ENCODE measurements at regions not wholly inside any gene's neighbourhood (a gene's known extent, or its start where the extent isn't known, plus 50 kb on each side); places are given as distances from the start of the nearest gene placed in this dataset.

DNA sequence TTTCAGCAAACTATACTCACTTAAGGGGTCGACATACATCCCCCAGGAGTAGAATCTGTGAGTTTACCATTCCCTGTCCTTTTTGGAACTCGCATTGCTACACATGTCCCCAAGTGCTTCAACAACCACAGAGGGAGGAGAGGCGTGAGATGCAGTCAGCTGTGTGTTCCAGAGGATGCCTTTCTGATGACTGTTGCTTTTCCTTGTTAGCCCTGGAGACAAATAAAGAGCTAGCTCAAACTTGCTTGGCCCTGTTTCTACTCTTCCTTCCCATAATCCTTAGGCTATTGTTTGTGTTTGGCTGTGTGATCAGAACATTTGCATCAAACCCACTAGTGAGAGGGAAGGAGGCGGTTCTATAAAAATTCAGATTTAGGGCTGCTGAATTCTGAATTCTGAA lies 264.0 kb downstream of the ENGASE start:
- TF ChIP-seq POLR2A (IDR thresholded peaks at IDR 0.05), result no peak
- no peak for TF ChIP-seq EP300 (IDR thresholded peaks at IDR 0.05)
- TF ChIP-seq, protein P1, sequence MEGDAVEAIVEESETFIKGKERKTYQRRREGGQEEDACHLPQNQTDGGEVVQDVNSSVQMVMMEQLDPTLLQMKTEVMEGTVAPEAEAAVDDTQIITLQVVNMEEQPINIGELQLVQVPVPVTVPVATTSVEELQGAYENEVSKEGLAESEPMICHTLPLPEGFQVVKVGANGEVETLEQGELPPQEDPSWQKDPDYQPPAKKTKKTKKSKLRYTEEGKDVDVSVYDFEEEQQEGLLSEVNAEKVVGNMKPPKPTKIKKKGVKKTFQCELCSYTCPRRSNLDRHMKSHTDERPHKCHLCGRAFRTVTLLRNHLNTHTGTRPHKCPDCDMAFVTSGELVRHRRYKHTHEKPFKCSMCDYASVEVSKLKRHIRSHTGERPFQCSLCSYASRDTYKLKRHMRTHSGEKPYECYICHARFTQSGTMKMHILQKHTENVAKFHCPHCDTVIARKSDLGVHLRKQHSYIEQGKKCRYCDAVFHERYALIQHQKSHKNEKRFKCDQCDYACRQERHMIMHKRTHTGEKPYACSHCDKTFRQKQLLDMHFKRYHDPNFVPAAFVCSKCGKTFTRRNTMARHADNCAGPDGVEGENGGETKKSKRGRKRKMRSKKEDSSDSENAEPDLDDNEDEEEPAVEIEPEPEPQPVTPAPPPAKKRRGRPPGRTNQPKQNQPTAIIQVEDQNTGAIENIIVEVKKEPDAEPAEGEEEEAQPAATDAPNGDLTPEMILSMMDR (IDR thresholded peaks at IDR 0.05), result no peak
- 28 to 35% methylated on average over 4 of the region's 4 CpGs for WGBS, 2 donors

DNA sequence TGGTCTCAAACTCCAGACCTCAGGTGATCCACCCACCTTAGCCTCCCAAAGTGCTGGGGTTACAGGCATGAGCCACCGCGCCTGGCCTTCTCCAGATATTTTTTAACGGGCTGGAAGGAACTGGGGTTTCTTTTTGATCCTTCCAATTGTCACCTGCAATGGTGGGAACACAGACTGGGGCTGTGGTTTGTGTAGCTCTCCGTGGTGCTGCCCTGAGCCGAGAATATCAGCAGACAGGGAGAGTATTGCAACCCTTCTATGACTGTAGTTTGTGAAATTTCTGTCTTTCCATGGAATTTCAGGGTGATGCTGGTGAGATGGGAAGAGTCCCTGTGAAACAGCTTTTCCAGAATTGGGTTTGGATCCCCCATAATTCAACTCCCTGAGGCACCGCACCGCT lies 263.5 kb downstream of the ENGASE start:
- no peaks in the 10 kb centered on the region for H3K36me3 ChIP-seq
- H3K4me3 ChIP-seq, result no peak overlapping the region
- H3K4me1 ChIP-seq, result peaks cover 0 to 13% (median 0%) of the 10 kb centered on the region in 4 donors
- H3K9me3 ChIP-seq, result no peaks in the 10 kb centered on the region
- no peak for TF ChIP-seq POLR2A (IDR thresholded peaks at IDR 0.05)
- TF ChIP-seq, protein P1 (IDR thresholded peaks at IDR 0.05), result no peak
- no peak for TF ChIP-seq EP300 (IDR thresholded peaks at IDR 0.05)
- H3K27me3 ChIP-seq, result peaks cover 0 to 9% of the 10 kb centered on the region in 2 donors
- 39 to 49% methylated on average over 7 of the region's 7 CpGs for WGBS, 2 donors
- no peak overlapping the region for H3K27ac ChIP-seq
- no peak for DNase-seq (ENCODE audit: low spot score in 2 of 2)

More for the DNA sequence above, 264.0 kb downstream of the ENGASE start:
- H3K27ac ChIP-seq, result no peak overlapping the region
- no peak for DNase-seq (ENCODE audit: low spot score in 2 of 2)
- no peaks in the 10 kb centered on the region for H3K9me3 ChIP-seq
- H3K4me1 ChIP-seq, result peaks cover 0 to 13% (median 0%) of the 10 kb centered on the region in 4 donors
- no peaks in the 10 kb centered on the region for H3K36me3 ChIP-seq
- peaks cover 0 to 13% of the 10 kb centered on the region in 2 donors for H3K27me3 ChIP-seq
- H3K4me3 ChIP-seq, result no peak overlapping the region

DNA sequence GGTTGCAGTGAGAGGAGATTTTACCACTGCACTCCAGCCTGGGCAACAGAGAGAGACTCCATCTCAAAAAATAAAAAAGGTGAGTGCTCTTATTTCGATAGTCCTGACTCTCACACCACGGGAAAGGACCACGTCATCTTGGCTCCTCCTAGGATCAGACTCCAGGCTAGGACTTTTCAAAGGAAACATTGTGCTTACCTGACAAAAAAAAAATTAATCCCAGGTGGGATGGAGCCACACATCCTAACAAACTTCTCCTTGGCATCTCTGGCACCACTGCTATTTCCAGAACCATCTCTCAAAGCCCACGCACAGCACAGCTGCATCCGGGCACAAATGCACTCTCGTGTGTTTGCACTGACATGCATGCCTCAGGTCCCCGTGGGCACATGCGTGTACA lies 262.4 kb downstream of the ENGASE start:
- TF ChIP-seq, protein P1 (IDR thresholded peaks at IDR 0.05), result no peak
- TF ChIP-seq POLR2A (IDR thresholded peaks at IDR 0.05), result no peak
- no peak for TF ChIP-seq EP300 (IDR thresholded peaks at IDR 0.05)
- WGBS, 2 donors, result 61 to 69% methylated on average over 8 of the region's 8 CpGs
- DNase-seq (ENCODE audit: low spot score in 2 of 2), result no peak

DNA sequence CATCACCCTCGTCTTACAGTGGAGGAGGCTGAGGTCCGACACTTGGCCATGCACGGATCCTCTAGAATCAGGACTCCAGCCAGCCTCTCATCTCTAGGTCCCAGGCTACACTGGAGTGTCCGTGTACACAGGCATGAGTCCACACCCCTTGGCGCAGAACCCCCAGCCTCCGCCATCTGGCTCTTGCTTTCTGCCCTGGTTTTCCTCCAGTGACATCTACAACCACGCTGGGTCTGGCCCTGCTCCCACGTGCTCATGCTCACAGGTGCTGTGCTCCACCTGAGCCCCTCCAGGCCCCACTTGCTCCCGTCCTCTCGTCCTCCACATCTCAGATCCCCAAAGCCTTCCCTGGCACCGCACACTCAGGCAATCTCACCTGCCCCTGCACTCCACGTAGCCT lies 260.8 kb downstream of the ENGASE start:
- H3K9me3 ChIP-seq, result no peaks in the 10 kb centered on the region
- no peak overlapping the region for H3K4me3 ChIP-seq
- no peak overlapping the region for H3K27ac ChIP-seq
- WGBS, 2 donors, result 75 to 79% methylated on average over 12 of the region's 12 CpGs
- no peaks in the 10 kb centered on the region for H3K36me3 ChIP-seq
- peaks cover 0 to 6% (median 0%) of the 10 kb centered on the region in 4 donors for H3K4me1 ChIP-seq
- TF ChIP-seq POLR2A (IDR thresholded peaks at IDR 0.05), result no peak
- TF ChIP-seq, protein P1 (IDR thresholded peaks at IDR 0.05), result no peak
- TF ChIP-seq EP300 (IDR thresholded peaks at IDR 0.05), result no peak
- peaks cover 0 to 21% of the 10 kb centered on the region in 2 donors for H3K27me3 ChIP-seq
- DNase-seq (ENCODE audit: low spot score in 2 of 2), result no peak

More for the DNA sequence above, 262.4 kb downstream of the ENGASE start:
- Histone ChIP-seq H3K27me3 (peaks cover 0 to 13% of the 10 kb centered on the region in 2 donors), H3K27ac (no peak overlapping the region), H3K9me3 (no peaks in the 10 kb centered on the region), H3K36me3 (no peaks in the 10 kb centered on the region), H3K4me1 (peaks cover 0 to 13% (median 0%) of the 10 kb centered on the region in 4 donors), H3K4me3 (no peak overlapping the region)

DNA sequence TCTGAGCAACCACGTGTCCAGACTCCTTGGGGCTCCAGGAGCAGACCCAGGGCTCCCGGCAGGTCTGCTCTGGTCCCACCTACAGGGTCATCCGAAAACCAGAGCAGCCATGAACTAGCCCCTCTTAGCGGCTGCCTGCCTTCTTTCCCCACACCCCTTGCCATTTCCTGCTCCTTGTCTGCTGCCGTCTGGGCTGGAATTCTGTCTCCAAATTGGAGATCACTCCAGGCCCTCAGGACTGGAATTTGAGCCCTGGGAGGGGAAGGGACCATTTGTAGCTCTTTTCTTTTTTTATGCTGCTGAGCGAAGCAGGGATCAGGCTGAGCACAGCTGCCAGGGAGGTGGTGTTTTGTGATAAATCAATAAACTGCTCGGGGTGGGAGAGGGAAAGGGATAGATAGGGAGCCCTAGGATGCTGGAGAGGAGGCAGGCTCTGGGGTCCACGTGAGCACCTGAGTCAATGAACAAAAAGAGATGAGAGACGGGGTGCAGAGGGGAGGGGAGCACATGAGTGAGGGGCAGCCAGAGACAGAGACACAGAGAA lies 257.5 kb downstream of the ENGASE start:
- Histone ChIP-seq H3K4me3 (no peak overlapping the region), H3K27me3 (peaks cover 0 to 40% of the 10 kb centered on the region in 2 donors), H3K4me1 (no peaks in the 10 kb centered on the region), H3K36me3 (no peaks in the 10 kb centered on the region), H3K27ac (no peak overlapping the region), H3K9me3 (no peaks in the 10 kb centered on the region)
- DNase-seq (ENCODE audit: low spot score in 2 of 2), result no peak
- WGBS, 2 donors, result 15 to 20% methylated on average over 9 of the region's 9 CpGs
- no peak for TF ChIP-seq POLR2A (IDR thresholded peaks at IDR 0.05)
- TF ChIP-seq EP300 (IDR thresholded peaks at IDR 0.05), result no peak
- TF ChIP-seq, protein P1 (IDR thresholded peaks at IDR 0.05), result no peak

Measured in tibial nerve (tissue), 4 donors.